ENCODE measurements at regions not wholly inside any gene's neighbourhood (a gene's known extent, or its start where the extent isn't known, plus 50 kb on each side); places are given as distances from the start of the nearest gene placed in this dataset.

- TF ChIP-seq CTCF (IDR thresholded peaks at IDR 0.05) (no peak), POLR2A (IDR thresholded peaks at IDR 0.05) (no peak)
Measured at GRCh38 chr19:57037556-57037955, 82.2 kb upstream of the USP29 start.

All from adrenal gland (tissue), 5 donors.